Panc1 (cell line): ENCODE measurements at regions not wholly inside any gene's neighbourhood (a gene's known extent, or its start where the extent isn't known, plus 50 kb on each side); places are given as distances from the start of the nearest gene placed in this dataset.

Source experiments
- ATAC-seq: fragments of 200-7000 bp; cut with Tn5 transposase; 2 replicates; pipeline ENCODE4 v1.9.1; 2020; ENCODE audit warnings: mild to moderate bottlenecking, moderate library complexity
- BruUV-seq: library from RNA; stranded (reverse); fragments of 400-500 nt; replicated peaks from 2 replicates; lab custom pipeline; 2021; lab: Mats Ljungman, UMichigan
- CTCF ChIA-PET: fragments of 300-600 bp; sonication (Branson Sonifier 250); formaldehyde crosslinking; loops from one replicate; lab custom pipeline; 2022; ENCODE audit warnings: antibody characterized with exemption; lab: Charles Lee
- POLR2A ChIA-PET: fragments of 300-600 bp; sonication (Branson Sonifier 250); formaldehyde crosslinking; loops from one replicate; lab custom pipeline; 2022; ENCODE audit warnings: antibody characterized with exemption; lab: Charles Lee
- DNase-seq: peaks from one replicate; pipeline ENCODE4 v3.0.0-alpha.2; 2010; ENCODE audit warnings: low read depth, low spot score
- H3K27ac ChIP-seq: 2 replicates; pipeline ENCODE4 v1.5.1; 2011; ENCODE audit warnings: mild to moderate bottlenecking, low read length, inconsistent platforms
- H3K27me3 ChIP-seq: fragments of 200-500 bp; sonication (Bioruptor generic); 2 replicates; pipeline ENCODE4 v1.6.0; 2014; ENCODE audit warnings: low read length, inconsistent platforms; ENCODE audit not compliant: control insufficient read depth, insufficient read depth
- H3K36me3 ChIP-seq: fragments of 200-500 bp; sonication (Bioruptor generic); 2 replicates; pipeline ENCODE4 v1.5.1; 2014; ENCODE audit warnings: inconsistent platforms, mild to moderate bottlenecking, low read length, moderate library complexity; ENCODE audit not compliant: control insufficient read depth, insufficient read depth
- H3K4me1 ChIP-seq: 2 replicates; pipeline ENCODE4 v1.5.1; 2011; ENCODE audit warnings: inconsistent platforms, mild to moderate bottlenecking, low read length, moderate library complexity; ENCODE audit not compliant: control insufficient read depth, insufficient read depth
- H3K4me3 ChIP-seq, 2 experiments: 2 replicates each; pipeline ENCODE4 v1.5.1; 2011 to 2012; ENCODE audit warnings: low read depth in 2 of 2, low read length in 2 of 2, mild to moderate bottlenecking in 2 of 2, inconsistent platforms in 1 of 2, moderate library complexity in 1 of 2
- H3K9me3 ChIP-seq: fragments of 200-500 bp; sonication (Bioruptor generic); 2 replicates; pipeline ENCODE4 v1.5.1; 2014; ENCODE audit warnings: low read depth, mild to moderate bottlenecking, inconsistent platforms, low read length, moderate library complexity; ENCODE audit not compliant: control insufficient read depth, insufficient read depth
- POLR2AphosphoS5 ChIP-seq: IDR thresholded peaks from 2 replicates; pipeline ENCODE4 v1.6.1; 2012; ENCODE audit warnings: mild to moderate bottlenecking, low read depth, low read length, moderate library complexity
- SIN3A ChIP-seq: IDR thresholded peaks from 2 replicates; pipeline ENCODE4 v1.6.1; 2012; ENCODE audit warnings: low read depth, mild to moderate bottlenecking, low read length, moderate library complexity, borderline replicate concordance; ENCODE audit not compliant: insufficient read depth
- TCF7L2 ChIP-seq: IDR thresholded peaks from 2 replicates; pipeline ENCODE4 v1.6.1; 2011; ENCODE audit warnings: mild to moderate bottlenecking, low read depth, low read length, inconsistent platforms
- in situ Hi-C: cut with HindIII; loops from 2 replicates; pipeline ENCODE4 v1.10.0; 2016; ENCODE audit warnings: low sequenced_read_pairs, low pct_unique_long_range_greater_than_20kb
- intact Hi-C: fragments of 100-400 bp; cut with micrococcal nuclease; formaldehyde crosslinking; loops from one replicate; pipeline ENCODE4 v1.10.0; 2022; ENCODE audit not compliant: unreplicated experiment
- TF ChIP-seq, protein P1 (sequence below): fragments of 450-650 bp; IDR thresholded peaks from 2 replicates; pipeline ENCODE4 v1.5.1; 2017; ENCODE audit warnings: mild to moderate bottlenecking
- TF ChIP-seq, protein P2 (sequence below), 2 experiments: IDR thresholded peaks; 2 replicates each; pipeline ENCODE4 v1.6.1; 2011 to 2012; ENCODE audit warnings: low read depth in 2 of 2, control low read depth in 1 of 2, low read length in 1 of 2, mild to moderate bottlenecking in 1 of 2, moderate library complexity in 1 of 2; ENCODE audit not compliant: insufficient read depth in 1 of 2

DNA sequence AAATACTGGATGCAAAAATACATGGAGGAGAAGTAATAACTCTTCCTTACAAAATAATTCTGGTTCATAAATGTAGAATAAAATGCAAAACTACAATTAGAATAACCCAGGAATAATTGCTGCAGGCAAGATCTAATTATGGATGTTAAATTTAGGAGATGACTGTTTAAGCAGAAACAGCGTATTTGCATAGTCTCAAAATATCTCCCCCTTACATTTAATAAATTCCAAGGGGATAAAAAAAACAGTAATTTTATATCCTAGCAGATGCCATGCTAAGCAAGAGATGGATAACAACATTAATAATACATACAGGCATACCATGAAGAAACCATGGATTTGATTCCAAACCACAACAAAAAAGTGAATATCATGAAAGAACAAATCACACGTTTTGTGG, 1253.1 kb upstream of the MIR17HG start:
- TF ChIP-seq, protein P1, sequence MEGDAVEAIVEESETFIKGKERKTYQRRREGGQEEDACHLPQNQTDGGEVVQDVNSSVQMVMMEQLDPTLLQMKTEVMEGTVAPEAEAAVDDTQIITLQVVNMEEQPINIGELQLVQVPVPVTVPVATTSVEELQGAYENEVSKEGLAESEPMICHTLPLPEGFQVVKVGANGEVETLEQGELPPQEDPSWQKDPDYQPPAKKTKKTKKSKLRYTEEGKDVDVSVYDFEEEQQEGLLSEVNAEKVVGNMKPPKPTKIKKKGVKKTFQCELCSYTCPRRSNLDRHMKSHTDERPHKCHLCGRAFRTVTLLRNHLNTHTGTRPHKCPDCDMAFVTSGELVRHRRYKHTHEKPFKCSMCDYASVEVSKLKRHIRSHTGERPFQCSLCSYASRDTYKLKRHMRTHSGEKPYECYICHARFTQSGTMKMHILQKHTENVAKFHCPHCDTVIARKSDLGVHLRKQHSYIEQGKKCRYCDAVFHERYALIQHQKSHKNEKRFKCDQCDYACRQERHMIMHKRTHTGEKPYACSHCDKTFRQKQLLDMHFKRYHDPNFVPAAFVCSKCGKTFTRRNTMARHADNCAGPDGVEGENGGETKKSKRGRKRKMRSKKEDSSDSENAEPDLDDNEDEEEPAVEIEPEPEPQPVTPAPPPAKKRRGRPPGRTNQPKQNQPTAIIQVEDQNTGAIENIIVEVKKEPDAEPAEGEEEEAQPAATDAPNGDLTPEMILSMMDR, result no peak
- no peak for TF ChIP-seq SIN3A
- no peak for TF ChIP-seq TCF7L2
- TF ChIP-seq, protein P2, sequence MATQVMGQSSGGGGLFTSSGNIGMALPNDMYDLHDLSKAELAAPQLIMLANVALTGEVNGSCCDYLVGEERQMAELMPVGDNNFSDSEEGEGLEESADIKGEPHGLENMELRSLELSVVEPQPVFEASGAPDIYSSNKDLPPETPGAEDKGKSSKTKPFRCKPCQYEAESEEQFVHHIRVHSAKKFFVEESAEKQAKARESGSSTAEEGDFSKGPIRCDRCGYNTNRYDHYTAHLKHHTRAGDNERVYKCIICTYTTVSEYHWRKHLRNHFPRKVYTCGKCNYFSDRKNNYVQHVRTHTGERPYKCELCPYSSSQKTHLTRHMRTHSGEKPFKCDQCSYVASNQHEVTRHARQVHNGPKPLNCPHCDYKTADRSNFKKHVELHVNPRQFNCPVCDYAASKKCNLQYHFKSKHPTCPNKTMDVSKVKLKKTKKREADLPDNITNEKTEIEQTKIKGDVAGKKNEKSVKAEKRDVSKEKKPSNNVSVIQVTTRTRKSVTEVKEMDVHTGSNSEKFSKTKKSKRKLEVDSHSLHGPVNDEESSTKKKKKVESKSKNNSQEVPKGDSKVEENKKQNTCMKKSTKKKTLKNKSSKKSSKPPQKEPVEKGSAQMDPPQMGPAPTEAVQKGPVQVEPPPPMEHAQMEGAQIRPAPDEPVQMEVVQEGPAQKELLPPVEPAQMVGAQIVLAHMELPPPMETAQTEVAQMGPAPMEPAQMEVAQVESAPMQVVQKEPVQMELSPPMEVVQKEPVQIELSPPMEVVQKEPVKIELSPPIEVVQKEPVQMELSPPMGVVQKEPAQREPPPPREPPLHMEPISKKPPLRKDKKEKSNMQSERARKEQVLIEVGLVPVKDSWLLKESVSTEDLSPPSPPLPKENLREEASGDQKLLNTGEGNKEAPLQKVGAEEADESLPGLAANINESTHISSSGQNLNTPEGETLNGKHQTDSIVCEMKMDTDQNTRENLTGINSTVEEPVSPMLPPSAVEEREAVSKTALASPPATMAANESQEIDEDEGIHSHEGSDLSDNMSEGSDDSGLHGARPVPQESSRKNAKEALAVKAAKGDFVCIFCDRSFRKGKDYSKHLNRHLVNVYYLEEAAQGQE (IDR thresholded peaks at IDR 0.05; ENCODE audit: insufficient read depth in 1 of 2, low read depth in 2 of 2, low read length in 1 of 2), result no peak
- no peak for TF ChIP-seq POLR2AphosphoS5
- intact Hi-C loops, result no loop called here
- Histone ChIP-seq H3K4me1 (no peaks in the 10 kb centered on the region), H3K9me3 (no peaks in the 10 kb centered on the region), H3K36me3 (no peaks in the 10 kb centered on the region), H3K4me3 (no peak overlapping the region), H3K27me3 (no peaks in the 10 kb centered on the region), H3K27ac (no peak overlapping the region)
- no peak for ATAC-seq
- in situ Hi-C loops, result no loop called here
- BruUV-seq, result no TSS peak
- ChIA-PET POLR2A (no interaction called here), CTCF (no interaction called here)
- no peak for DNase-seq

DNA sequence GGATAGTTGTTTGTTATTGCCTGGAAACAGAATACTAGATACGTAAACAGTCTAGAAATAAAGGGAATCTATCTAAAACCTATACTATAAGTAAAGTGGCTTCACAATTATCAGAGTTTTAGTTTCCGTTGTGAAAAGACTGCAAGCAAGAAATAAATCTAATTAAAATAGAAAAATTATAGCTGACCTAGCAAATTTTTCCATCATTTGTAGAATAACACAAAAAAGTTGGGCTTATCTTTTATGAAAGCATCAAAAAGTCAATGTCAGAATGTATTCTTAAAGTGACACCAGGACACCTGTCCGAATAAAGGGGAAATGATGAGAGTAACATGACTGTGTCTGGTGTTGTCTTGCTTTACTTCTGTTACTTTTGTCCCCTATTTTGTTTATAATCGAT, 1248.9 kb upstream of the MIR17HG start:
- DNase-seq (no peak), ATAC-seq (no peak)
- H3K27me3 ChIP-seq, result no peaks in the 10 kb centered on the region
- intact Hi-C loops, result no loop called here
- ChIA-PET POLR2A (no interaction called here), CTCF (no interaction called here)
- no peaks in the 10 kb centered on the region for H3K36me3 ChIP-seq
- in situ Hi-C loops, result no loop called here
- no peak overlapping the region for H3K27ac ChIP-seq
- TF ChIP-seq, protein P1, result no peak
- TF ChIP-seq TCF7L2 (no peak), SIN3A (no peak), POLR2AphosphoS5 (no peak)
- TF ChIP-seq, protein P2 (IDR thresholded peaks at IDR 0.05; ENCODE audit: insufficient read depth in 1 of 2, low read depth in 2 of 2, low read length in 1 of 2), result no peak
- no TSS peak for BruUV-seq
- H3K4me1 ChIP-seq, result no peaks in the 10 kb centered on the region
- no peaks in the 10 kb centered on the region for H3K9me3 ChIP-seq
- no peak overlapping the region for H3K4me3 ChIP-seq
